Testis (tissue), 2 donors: ENCODE measurements at regions not wholly inside any gene's neighbourhood (a gene's known extent, or its start where the extent isn't known, plus 50 kb on each side); places are given as distances from the start of the nearest gene placed in this dataset.
"Not testable (repeated sequence)": the region's sequence is repeated elsewhere in the genome, so short reads cannot be mapped to it uniquely, and the experiment has no call there.

Experiments
- POLR2A ChIP-seq: fragments of 450-650 bp; IDR thresholded peaks from one replicate; pipeline ENCODE4 v1.6.1; 2017; ENCODE audit warnings: antibody characterized with exemption, mild to moderate bottlenecking, moderate library complexity
- TF ChIP-seq, protein P1 (sequence below), 3 experiments: fragments of 450-650 bp in 2 of 3; fragments of 200-600 bp in 1 of 3; sonication (generic) in 1 of 3; IDR thresholded peaks; one replicate each; pipeline ENCODE4 v1.5.1; 2016 to 2019; ENCODE audit warnings: antibody characterized with exemption in 3 of 3, mild to moderate bottlenecking in 2 of 3, moderate library complexity in 1 of 3

- TF ChIP-seq, protein P1, sequence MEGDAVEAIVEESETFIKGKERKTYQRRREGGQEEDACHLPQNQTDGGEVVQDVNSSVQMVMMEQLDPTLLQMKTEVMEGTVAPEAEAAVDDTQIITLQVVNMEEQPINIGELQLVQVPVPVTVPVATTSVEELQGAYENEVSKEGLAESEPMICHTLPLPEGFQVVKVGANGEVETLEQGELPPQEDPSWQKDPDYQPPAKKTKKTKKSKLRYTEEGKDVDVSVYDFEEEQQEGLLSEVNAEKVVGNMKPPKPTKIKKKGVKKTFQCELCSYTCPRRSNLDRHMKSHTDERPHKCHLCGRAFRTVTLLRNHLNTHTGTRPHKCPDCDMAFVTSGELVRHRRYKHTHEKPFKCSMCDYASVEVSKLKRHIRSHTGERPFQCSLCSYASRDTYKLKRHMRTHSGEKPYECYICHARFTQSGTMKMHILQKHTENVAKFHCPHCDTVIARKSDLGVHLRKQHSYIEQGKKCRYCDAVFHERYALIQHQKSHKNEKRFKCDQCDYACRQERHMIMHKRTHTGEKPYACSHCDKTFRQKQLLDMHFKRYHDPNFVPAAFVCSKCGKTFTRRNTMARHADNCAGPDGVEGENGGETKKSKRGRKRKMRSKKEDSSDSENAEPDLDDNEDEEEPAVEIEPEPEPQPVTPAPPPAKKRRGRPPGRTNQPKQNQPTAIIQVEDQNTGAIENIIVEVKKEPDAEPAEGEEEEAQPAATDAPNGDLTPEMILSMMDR (IDR thresholded peaks at IDR 0.05): not testable (repeated sequence)
- TF ChIP-seq POLR2A: not testable (repeated sequence)
Observed at GRCh38 chr5:12576953-12577352, 672.7 kb upstream of the CTNND2 start.
